Activated effector memory CD4-positive, alpha-beta T cell treated with anti-CD3 and anti-CD28 coated beads, Interleukin-2, amount 50 U/mL, for 16 hours (primary cell): ENCODE measurements at regions not wholly inside any gene's neighbourhood (a gene's known extent, or its start where the extent isn't known, plus 50 kb on each side); places are given as distances from the start of the nearest gene placed in this dataset.
"Not testable (repeated sequence)": the region's sequence is repeated elsewhere in the genome, so short reads cannot be mapped to it uniquely, and the experiment has no call there.

Source experiments
- DNase-seq: peaks from one replicate; pipeline ENCODE4 v3.0.0-alpha.2; 2020

GRCh38 chr6:14575961-14576360 lies 458.4 kb downstream of the CD83 start:
- DNase-seq, result no peak

GRCh38 chr6:14578994-14579393 lies 461.4 kb downstream of the CD83 start:
- DNase-seq, result no peak

GRCh38 chr6:14582749-14583148 lies 465.2 kb downstream of the CD83 start:
- no peak for DNase-seq

- no peak for DNase-seq
These were observed 466.3 kb downstream of the CD83 start for GRCh38 chr6:14583826-14584225.

GRCh38 chr6:14584450-14584849 lies 466.9 kb downstream of the CD83 start:
- DNase-seq, result no peak

- no peak for DNase-seq
These were observed 468.1 kb downstream of the CD83 start for GRCh38 chr6:14585689-14586088.

GRCh38 chr6:14589175-14589574 lies 471.6 kb downstream of the CD83 start:
- DNase-seq, result no peak

- no peak for DNase-seq
These were observed 473.0 kb downstream of the CD83 start for GRCh38 chr6:14590586-14590985.

GRCh38 chr6:14591998-14592397 lies 474.4 kb downstream of the CD83 start:
- no peak for DNase-seq

GRCh38 chr6:14593286-14593685 lies 475.7 kb downstream of the CD83 start:
- no peak for DNase-seq

GRCh38 chr6:14595751-14596150 lies 478.2 kb downstream of the CD83 start:
- DNase-seq, result no peak

- DNase-seq, result no peak
These were observed 478.8 kb downstream of the CD83 start for GRCh38 chr6:14596410-14596809.

GRCh38 chr6:14597090-14597489 lies 479.5 kb downstream of the CD83 start:
- DNase-seq, result no peak

GRCh38 chr6:14598017-14598864 lies 480.7 kb downstream of the CD83 start:
- no peak for DNase-seq

GRCh38 chr6:14600306-14600705 lies 482.7 kb downstream of the CD83 start:
- not testable (repeated sequence) for DNase-seq

- no peak for DNase-seq
These were observed 483.9 kb downstream of the CD83 start for GRCh38 chr6:14601490-14601889.

GRCh38 chr6:14606353-14606752 lies 488.8 kb downstream of the CD83 start:
- DNase-seq, result no peak

GRCh38 chr6:14610141-14610540 lies 492.6 kb downstream of the CD83 start:
- no peak for DNase-seq

GRCh38 chr6:14612016-14612980 lies 494.7 kb downstream of the CD83 start:
- DNase-seq, result no peak

GRCh38 chr6:14614631-14615030 lies 497.1 kb downstream of the CD83 start:
- DNase-seq, result no peak

GRCh38 chr6:14616656-14617055 lies 499.1 kb downstream of the CD83 start:
- DNase-seq, result no peak

GRCh38 chr6:14618759-14619418 lies 501.3 kb downstream of the CD83 start:
- no peak for DNase-seq

- DNase-seq, result no peak
These were observed 501.8 kb downstream of the CD83 start for GRCh38 chr6:14619419-14619781.
